22Rv1 (cell line): ENCODE measurements at regions not wholly inside any gene's neighbourhood (a gene's known extent, or its start where the extent isn't known, plus 50 kb on each side); places are given as distances from the start of the nearest gene placed in this dataset.
"Not testable (repeated sequence)": the region's sequence is repeated elsewhere in the genome, so short reads cannot be mapped to it uniquely, and the experiment has no call there.

Experiments
- H3K27ac ChIP-seq: fragments of 450-650 bp; 2 replicates; pipeline ENCODE4 v1.5.1; 2017
- CTCF ChIP-seq: fragments of 450-650 bp; IDR thresholded peaks from 2 replicates; pipeline ENCODE4 v1.5.1; 2017; ENCODE audit warnings: mild to moderate bottlenecking
- ZFX ChIP-seq: fragments of 450-650 bp; IDR thresholded peaks from 2 replicates; pipeline ENCODE4 v1.6.1; 2017; ENCODE audit warnings: antibody characterized with exemption, borderline replicate concordance

DNA sequence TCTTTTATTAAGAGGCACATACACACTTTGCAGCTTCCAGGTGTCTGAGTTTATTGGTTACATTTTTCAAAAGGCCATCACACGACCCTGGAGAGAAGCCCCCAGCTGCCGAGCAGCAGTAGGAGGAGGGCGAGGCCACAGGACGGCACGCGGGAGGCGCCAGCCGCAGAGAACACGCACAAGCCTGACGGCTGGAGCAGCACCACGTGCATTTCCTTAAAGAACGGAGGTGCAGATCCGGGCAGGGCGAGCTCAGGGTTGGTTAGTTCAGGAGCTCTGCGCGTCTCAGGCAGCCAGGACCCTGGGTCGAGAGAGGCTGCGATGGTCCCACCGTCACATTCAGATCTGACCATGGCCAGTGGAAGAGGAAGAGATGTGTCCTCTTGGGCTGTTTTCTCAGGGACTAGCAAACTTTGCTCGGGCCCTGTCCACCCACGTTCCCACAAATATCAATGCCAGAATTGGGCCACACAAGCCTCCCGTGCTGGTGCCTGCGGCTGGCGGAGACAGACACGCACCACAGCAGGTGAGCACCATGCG is 121.4 kb upstream of the AFDN start:
- no peak overlapping the region for H3K27ac ChIP-seq
- TF ChIP-seq ZFX (no peak), CTCF (no peak)

GRCh38 chr6:167706313-167707109 is 120.2 kb upstream of the AFDN start:
- TF ChIP-seq ZFX (no peak), CTCF (no peak)
- no peak overlapping the region for H3K27ac ChIP-seq

- H3K27ac ChIP-seq, result no peak overlapping the region
- TF ChIP-seq ZFX (no peak), CTCF (no peak)
These were observed 118.8 kb upstream of the AFDN start for GRCh38 chr6:167707686-167708500.

GRCh38 chr6:167708501-167709094 is 118.1 kb upstream of the AFDN start:
- TF ChIP-seq ZFX, result no peak
- no peak for TF ChIP-seq CTCF
- H3K27ac ChIP-seq, result no peak overlapping the region

GRCh38 chr6:167709196-167709595 is 117.5 kb upstream of the AFDN start:
- no peak overlapping the region for H3K27ac ChIP-seq
- TF ChIP-seq ZFX (no peak), CTCF (no peak)

GRCh38 chr6:167709776-167710336 is 116.9 kb upstream of the AFDN start:
- not testable (repeated sequence) for H3K27ac ChIP-seq

DNA sequence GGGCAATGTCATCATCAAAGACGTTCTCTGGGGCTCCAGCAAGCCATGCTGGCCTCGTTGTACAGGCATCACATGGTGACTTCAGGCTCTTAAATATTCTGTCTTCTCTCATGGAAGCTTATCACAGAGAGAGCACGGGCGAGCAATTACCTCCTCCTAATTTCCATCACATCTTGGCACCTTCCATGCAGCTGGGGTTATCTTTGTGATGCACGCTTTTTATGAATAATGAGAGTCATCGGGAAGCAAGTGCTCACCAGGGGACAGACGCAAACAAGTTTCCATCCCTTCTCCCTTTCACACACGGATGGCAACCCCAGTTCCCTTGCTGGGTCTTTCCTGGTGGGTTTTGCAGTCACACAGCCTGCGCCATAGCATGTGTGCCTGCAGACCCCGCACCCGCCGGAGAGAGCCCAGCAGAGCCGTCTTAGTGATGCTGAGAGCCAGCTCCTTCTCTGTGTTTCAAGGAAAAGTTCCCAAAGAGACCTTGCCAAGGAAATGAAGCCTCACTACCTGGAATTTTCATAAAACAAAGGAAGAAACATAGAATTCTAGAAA is 116.3 kb upstream of the AFDN start:
- H3K27ac ChIP-seq, result no peak overlapping the region
- TF ChIP-seq ZFX (no peak), CTCF (no peak)
